ENCODE measurements at regions not wholly inside any gene's neighbourhood (a gene's known extent, or its start where the extent isn't known, plus 50 kb on each side); places are given as distances from the start of the nearest gene placed in this dataset.

DNA sequence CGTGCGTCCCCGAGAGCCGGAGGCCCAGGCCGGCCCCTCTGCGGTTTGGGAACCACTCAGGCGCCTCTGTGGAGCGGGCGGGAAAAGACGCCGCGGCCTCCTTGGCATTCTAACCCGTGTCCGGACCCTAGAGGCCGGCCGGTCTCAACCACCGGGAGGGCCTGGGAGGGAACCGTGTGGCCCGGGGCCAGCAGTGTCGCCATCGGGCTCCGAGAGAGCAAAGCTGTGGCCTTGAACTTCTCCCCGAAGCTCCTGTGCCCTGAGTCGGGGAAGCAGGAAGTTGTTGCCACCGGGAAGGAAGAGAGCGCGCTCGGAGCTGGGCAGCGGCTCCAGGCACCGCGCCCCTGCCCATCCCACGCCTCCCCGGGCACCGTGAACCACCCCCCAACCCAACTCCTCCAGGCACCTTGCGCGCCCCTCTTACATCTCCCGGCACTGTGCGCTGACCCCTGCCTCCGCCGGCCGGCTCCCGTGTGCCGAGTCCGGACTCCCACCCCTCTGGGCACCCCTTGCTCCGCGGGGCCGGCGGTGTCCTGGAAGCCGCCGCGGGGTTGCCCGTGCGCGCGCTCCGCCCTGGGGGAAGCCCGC lies 80.0 kb upstream of the PPARA start:
- TF ChIP-seq NRF1 (IDR thresholded peaks at IDR 0.05; ENCODE audit: low read depth, low read length), result no peak
- TF ChIP-seq, protein P1, sequence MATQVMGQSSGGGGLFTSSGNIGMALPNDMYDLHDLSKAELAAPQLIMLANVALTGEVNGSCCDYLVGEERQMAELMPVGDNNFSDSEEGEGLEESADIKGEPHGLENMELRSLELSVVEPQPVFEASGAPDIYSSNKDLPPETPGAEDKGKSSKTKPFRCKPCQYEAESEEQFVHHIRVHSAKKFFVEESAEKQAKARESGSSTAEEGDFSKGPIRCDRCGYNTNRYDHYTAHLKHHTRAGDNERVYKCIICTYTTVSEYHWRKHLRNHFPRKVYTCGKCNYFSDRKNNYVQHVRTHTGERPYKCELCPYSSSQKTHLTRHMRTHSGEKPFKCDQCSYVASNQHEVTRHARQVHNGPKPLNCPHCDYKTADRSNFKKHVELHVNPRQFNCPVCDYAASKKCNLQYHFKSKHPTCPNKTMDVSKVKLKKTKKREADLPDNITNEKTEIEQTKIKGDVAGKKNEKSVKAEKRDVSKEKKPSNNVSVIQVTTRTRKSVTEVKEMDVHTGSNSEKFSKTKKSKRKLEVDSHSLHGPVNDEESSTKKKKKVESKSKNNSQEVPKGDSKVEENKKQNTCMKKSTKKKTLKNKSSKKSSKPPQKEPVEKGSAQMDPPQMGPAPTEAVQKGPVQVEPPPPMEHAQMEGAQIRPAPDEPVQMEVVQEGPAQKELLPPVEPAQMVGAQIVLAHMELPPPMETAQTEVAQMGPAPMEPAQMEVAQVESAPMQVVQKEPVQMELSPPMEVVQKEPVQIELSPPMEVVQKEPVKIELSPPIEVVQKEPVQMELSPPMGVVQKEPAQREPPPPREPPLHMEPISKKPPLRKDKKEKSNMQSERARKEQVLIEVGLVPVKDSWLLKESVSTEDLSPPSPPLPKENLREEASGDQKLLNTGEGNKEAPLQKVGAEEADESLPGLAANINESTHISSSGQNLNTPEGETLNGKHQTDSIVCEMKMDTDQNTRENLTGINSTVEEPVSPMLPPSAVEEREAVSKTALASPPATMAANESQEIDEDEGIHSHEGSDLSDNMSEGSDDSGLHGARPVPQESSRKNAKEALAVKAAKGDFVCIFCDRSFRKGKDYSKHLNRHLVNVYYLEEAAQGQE (IDR thresholded peaks at IDR 0.05; ENCODE audit: low read depth, low read length), result no peak; the same call in 1 of the 2 replicates
- TF ChIP-seq, protein P2, sequence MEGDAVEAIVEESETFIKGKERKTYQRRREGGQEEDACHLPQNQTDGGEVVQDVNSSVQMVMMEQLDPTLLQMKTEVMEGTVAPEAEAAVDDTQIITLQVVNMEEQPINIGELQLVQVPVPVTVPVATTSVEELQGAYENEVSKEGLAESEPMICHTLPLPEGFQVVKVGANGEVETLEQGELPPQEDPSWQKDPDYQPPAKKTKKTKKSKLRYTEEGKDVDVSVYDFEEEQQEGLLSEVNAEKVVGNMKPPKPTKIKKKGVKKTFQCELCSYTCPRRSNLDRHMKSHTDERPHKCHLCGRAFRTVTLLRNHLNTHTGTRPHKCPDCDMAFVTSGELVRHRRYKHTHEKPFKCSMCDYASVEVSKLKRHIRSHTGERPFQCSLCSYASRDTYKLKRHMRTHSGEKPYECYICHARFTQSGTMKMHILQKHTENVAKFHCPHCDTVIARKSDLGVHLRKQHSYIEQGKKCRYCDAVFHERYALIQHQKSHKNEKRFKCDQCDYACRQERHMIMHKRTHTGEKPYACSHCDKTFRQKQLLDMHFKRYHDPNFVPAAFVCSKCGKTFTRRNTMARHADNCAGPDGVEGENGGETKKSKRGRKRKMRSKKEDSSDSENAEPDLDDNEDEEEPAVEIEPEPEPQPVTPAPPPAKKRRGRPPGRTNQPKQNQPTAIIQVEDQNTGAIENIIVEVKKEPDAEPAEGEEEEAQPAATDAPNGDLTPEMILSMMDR (IDR thresholded peaks at IDR 0.05), result no peak
- TF ChIP-seq, protein P3, sequence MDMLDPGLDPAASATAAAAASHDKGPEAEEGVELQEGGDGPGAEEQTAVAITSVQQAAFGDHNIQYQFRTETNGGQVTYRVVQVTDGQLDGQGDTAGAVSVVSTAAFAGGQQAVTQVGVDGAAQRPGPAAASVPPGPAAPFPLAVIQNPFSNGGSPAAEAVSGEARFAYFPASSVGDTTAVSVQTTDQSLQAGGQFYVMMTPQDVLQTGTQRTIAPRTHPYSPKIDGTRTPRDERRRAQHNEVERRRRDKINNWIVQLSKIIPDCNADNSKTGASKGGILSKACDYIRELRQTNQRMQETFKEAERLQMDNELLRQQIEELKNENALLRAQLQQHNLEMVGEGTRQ (IDR thresholded peaks at IDR 0.05; ENCODE audit: borderline replicate concordance, low read depth, low read length), result no peak
